ENCODE measurements at regions not wholly inside any gene's neighbourhood (a gene's known extent, or its start where the extent isn't known, plus 50 kb on each side); places are given as distances from the start of the nearest gene placed in this dataset.

- DNase-seq (ENCODE audit: low read depth): no peak
- no peak overlapping the region for H3K4me3 ChIP-seq (ENCODE audit: low read length)
- TF ChIP-seq CTCF (conservative IDR thresholded peaks at IDR 0.05; ENCODE audit: low read depth, low read length): no peak
These were observed 617.5 kb upstream of the NECTIN3 start for GRCh38 chr3:110454066-110454465.

- no peak for DNase-seq (ENCODE audit: low read depth)
- no peak for TF ChIP-seq CTCF (conservative IDR thresholded peaks at IDR 0.05; ENCODE audit: low read depth, low read length)
- H3K4me3 ChIP-seq (ENCODE audit: low read length): no peak overlapping the region
These were observed 615.6 kb upstream of the NECTIN3 start for GRCh38 chr3:110456001-110456400.

GRCh38 chr3:110456438-110457138 lies 615.0 kb upstream of the NECTIN3 start:
- TF ChIP-seq CTCF (conservative IDR thresholded peaks at IDR 0.05; ENCODE audit: low read depth, low read length): no peak
- no peak overlapping the region for H3K4me3 ChIP-seq (ENCODE audit: low read length)
- no peak for DNase-seq (ENCODE audit: low read depth)

GRCh38 chr3:110457508-110457907 lies 614.1 kb upstream of the NECTIN3 start:
- TF ChIP-seq CTCF (conservative IDR thresholded peaks at IDR 0.05; ENCODE audit: low read depth, low read length): no peak
- no peak for DNase-seq (ENCODE audit: low read depth)
- no peak overlapping the region for H3K4me3 ChIP-seq (ENCODE audit: low read length)

- no peak for DNase-seq (ENCODE audit: low read depth)
- no peak overlapping the region for H3K4me3 ChIP-seq (ENCODE audit: low read length)
- no peak for TF ChIP-seq CTCF (conservative IDR thresholded peaks at IDR 0.05; ENCODE audit: low read depth, low read length)
These were observed 612.6 kb upstream of the NECTIN3 start for GRCh38 chr3:110459021-110459420.

GRCh38 chr3:110470310-110470709 lies 601.3 kb upstream of the NECTIN3 start:
- no peak for TF ChIP-seq CTCF (conservative IDR thresholded peaks at IDR 0.05; ENCODE audit: low read depth, low read length)
- no peak for DNase-seq (ENCODE audit: low read depth)
- H3K4me3 ChIP-seq (ENCODE audit: low read length): no peak overlapping the region

GRCh38 chr3:110473405-110473804 lies 598.2 kb upstream of the NECTIN3 start:
- H3K4me3 ChIP-seq (ENCODE audit: low read length): no peak overlapping the region
- no peak for TF ChIP-seq CTCF (conservative IDR thresholded peaks at IDR 0.05; ENCODE audit: low read depth, low read length)
- DNase-seq (ENCODE audit: low read depth): no peak
